HCT116 (cell line): ENCODE measurements at regions not wholly inside any gene's neighbourhood (a gene's known extent, or its start where the extent isn't known, plus 50 kb on each side); places are given as distances from the start of the nearest gene placed in this dataset.

Experiments
- EZH2 ChIP-seq: fragments of 200-600 bp; sonication (generic); IDR thresholded peaks from 2 replicates; pipeline ENCODE4 v1.6.1; 2017; ENCODE audit warnings: antibody characterized with exemption, mixed run types
- POLR2A ChIP-seq: IDR thresholded peaks from 2 replicates; pipeline ENCODE4 v1.7.0; 2011; ENCODE audit warnings: borderline replicate concordance; ENCODE audit not compliant: insufficient read depth, insufficient read length; ENCODE audit errors: extremely low read depth
- ZNF274 ChIP-seq: fragments of 200-500 bp; sonication (Bioruptor generic); IDR thresholded peaks from 2 replicates; pipeline ENCODE4 v1.6.1; 2014; ENCODE audit warnings: mild to moderate bottlenecking, low read depth, low read length, inconsistent platforms
- TF ChIP-seq, protein P1 (sequence below), 3 experiments: fragments of 200-600 bp in 1 of 3; sonication (generic) in 1 of 3; IDR thresholded peaks in 2 of 3; conservative IDR thresholded peaks in 1 of 3; 2 replicates each; pipeline ENCODE4 v1.5.1; 2012 to 2017; ENCODE audit warnings: low read depth in 2 of 3, low read length in 2 of 3, antibody characterized with exemption in 1 of 3, borderline replicate concordance in 1 of 3, control low read depth in 1 of 3, mild to moderate bottlenecking in 1 of 3, mixed read lengths in 1 of 3, mixed run types in 1 of 3, moderate library complexity in 1 of 3; ENCODE audit not compliant: insufficient read depth in 1 of 3

DNA sequence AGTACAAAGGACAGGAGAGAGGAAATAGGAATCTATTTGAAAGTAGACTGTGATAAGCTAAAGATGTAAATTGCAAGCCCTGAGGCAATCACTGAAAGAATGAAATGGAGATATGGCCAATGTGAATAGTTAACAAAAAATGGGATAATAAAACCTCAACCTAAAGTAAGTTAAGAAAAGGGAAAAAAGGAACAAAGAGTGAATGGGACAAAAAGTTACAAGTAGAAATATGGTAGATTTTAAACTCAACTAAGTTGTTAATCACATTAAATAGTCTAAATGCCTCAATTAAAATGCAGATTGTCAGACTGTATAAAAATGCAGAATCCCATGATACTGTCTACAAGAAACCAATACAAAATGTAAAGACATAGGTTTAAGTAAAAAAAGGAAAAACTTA is 165.2 kb upstream of the RBMS1 start:
- TF ChIP-seq ZNF274 = no peak
- TF ChIP-seq, protein P1, sequence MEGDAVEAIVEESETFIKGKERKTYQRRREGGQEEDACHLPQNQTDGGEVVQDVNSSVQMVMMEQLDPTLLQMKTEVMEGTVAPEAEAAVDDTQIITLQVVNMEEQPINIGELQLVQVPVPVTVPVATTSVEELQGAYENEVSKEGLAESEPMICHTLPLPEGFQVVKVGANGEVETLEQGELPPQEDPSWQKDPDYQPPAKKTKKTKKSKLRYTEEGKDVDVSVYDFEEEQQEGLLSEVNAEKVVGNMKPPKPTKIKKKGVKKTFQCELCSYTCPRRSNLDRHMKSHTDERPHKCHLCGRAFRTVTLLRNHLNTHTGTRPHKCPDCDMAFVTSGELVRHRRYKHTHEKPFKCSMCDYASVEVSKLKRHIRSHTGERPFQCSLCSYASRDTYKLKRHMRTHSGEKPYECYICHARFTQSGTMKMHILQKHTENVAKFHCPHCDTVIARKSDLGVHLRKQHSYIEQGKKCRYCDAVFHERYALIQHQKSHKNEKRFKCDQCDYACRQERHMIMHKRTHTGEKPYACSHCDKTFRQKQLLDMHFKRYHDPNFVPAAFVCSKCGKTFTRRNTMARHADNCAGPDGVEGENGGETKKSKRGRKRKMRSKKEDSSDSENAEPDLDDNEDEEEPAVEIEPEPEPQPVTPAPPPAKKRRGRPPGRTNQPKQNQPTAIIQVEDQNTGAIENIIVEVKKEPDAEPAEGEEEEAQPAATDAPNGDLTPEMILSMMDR (IDR thresholded peaks at IDR 0.05 in 2 of 3, conservative IDR thresholded peaks at IDR 0.05 in 1 of 3; ENCODE audit: borderline replicate concordance in 1 of 3, insufficient read depth in 1 of 3, low read depth in 2 of 3, low read length in 2 of 3) = no peak
- no peak for TF ChIP-seq POLR2A
- TF ChIP-seq EZH2 = no peak
